A549 (cell line): ENCODE measurements at regions not wholly inside any gene's neighbourhood (a gene's known extent, or its start where the extent isn't known, plus 50 kb on each side); places are given as distances from the start of the nearest gene placed in this dataset.

Experiments
- ATAC-seq, 2 experiments: fragments of 200-7000 bp in 1 of 2; fragments of >200 bp in 1 of 2; cut with Nextera tagmentation in 1 of 2; cut with Tn5 transposase in 1 of 2; 3 replicates each; pipeline versions ENCODE4 v1.8.0 to v1.9.1; 2018 to 2020; ENCODE audit warnings: mild to moderate bottlenecking in 1 of 2, moderate library complexity in 1 of 2
- CTCF ChIA-PET: fragments of 300-600 bp; sonication (Branson Sonifier 250); formaldehyde crosslinking; extraction: SDS; loops from one replicate; lab custom pipeline; 2021; ENCODE audit warnings: antibody characterized with exemption, inconsistent platforms; lab: Yijun Ruan, JAX
- POLR2A ChIA-PET: fragments of 350-600 bp; formaldehyde crosslinking; extraction: SDS; loops from one replicate; lab custom pipeline; 2021; ENCODE audit warnings: antibody characterized with exemption, inconsistent platforms; lab: Yijun Ruan, JAX
- DNase-seq, 2 experiments: peaks; one replicate each; pipeline versions ENCODE4 v3.0.0 to v3.0.0-alpha.2; 2011 to 2016; ENCODE audit warnings: low read depth in 1 of 2, low spot score in 1 of 2
- FAIRE-seq: peaks from 2 replicates; lab custom pipeline; 2011; peaks lifted over from hg19 to GRCh38; lab: Jason Lieb, UNC
- H3K27ac ChIP-seq, 2 experiments: fragments of >200 bp; sonication (Bioruptor Twin); formaldehyde crosslinking; 3 replicates each; pipeline ENCODE4 v1.5.1; 2016 to 2017
- H3K4me1 ChIP-seq: fragments of >200 bp; sonication (Bioruptor Twin); formaldehyde crosslinking; 3 replicates; pipeline ENCODE4 v1.6.1; 2016
- H3K4me2 ChIP-seq: fragments of >200 bp; sonication (Bioruptor Twin); formaldehyde crosslinking; 3 replicates; pipeline ENCODE4 v1.6.1; 2016
- H3K4me3 ChIP-seq: fragments of >200 bp; sonication (Bioruptor Twin); formaldehyde crosslinking; 3 replicates; pipeline ENCODE4 v1.5.1; 2016
- H3K9me3 ChIP-seq: fragments of >200 bp; sonication (Bioruptor Twin); formaldehyde crosslinking; 3 replicates; pipeline ENCODE4 v1.6.1; 2016
- CBX2 ChIP-seq: fragments of 200-600 bp; sonication (generic); IDR thresholded peaks from 2 replicates; pipeline ENCODE4 v1.6.1; 2016; ENCODE audit warnings: low read depth, mild to moderate bottlenecking, borderline replicate concordance
- CBX8 ChIP-seq: fragments of 200-600 bp; sonication (generic); IDR thresholded peaks from 2 replicates; pipeline ENCODE4 v1.6.1; 2016
- CEBPB ChIP-seq, 2 experiments: fragments of >200 bp in 1 of 2; sonication (Bioruptor Twin) in 1 of 2; formaldehyde crosslinking in 1 of 2; IDR thresholded peaks; 2 replicates each; pipeline ENCODE4 v1.6.1; 2012 to 2016
- EHF ChIP-seq: fragments of 250-450 bp; sonication (Bioruptor Pico); IDR thresholded peaks from 2 replicates; pipeline ENCODE4 v1.5.0; 2020; ENCODE audit warnings: mild to moderate bottlenecking
- EP300 ChIP-seq, 2 experiments: fragments of >200 bp; sonication (Bioruptor Twin); formaldehyde crosslinking; IDR thresholded peaks; 2 replicates in 1 of 2; 3 replicates in 1 of 2; pipeline ENCODE4 v1.6.1; 2016 to 2017
- ESRRA ChIP-seq: fragments of 150-350 bp; IDR thresholded peaks from 2 replicates; pipeline ENCODE4 v1.6.1; 2014; ENCODE audit warnings: mild to moderate bottlenecking, low read length, borderline replicate concordance
- FOSB ChIP-seq: fragments of 250-450 bp; sonication (Bioruptor Pico); IDR thresholded peaks from 2 replicates; pipeline ENCODE4 v1.5.0; 2020; ENCODE audit warnings: mild to moderate bottlenecking, moderate library complexity
- FOXS1 ChIP-seq: fragments of 250-450 bp; sonication (Bioruptor Pico); IDR thresholded peaks from 2 replicates; pipeline ENCODE4 v1.5.0; 2020; ENCODE audit warnings: mild to moderate bottlenecking, moderate library complexity
- GATA3 ChIP-seq: IDR thresholded peaks from 2 replicates; pipeline ENCODE4 v1.6.1; 2012; ENCODE audit warnings: borderline replicate concordance
- HDAC2 ChIP-seq: fragments of 200-600 bp; sonication (generic); IDR thresholded peaks from 2 replicates; pipeline ENCODE4 v1.6.1; 2016
- HOXB5 ChIP-seq: fragments of 250-450 bp; sonication (Bioruptor Pico); IDR thresholded peaks from 2 replicates; pipeline ENCODE4 v1.5.0; 2020; ENCODE audit warnings: mild to moderate bottlenecking, moderate library complexity
- JUN ChIP-seq, 2 experiments: fragments of >200 bp; sonication (Bioruptor Twin); formaldehyde crosslinking; IDR thresholded peaks; 2 replicates in 1 of 2; 3 replicates in 1 of 2; pipeline ENCODE4 v1.6.1; 2016 to 2017
- JUNB ChIP-seq: fragments of >200 bp; sonication (Bioruptor Twin); formaldehyde crosslinking; IDR thresholded peaks from 2 replicates; pipeline ENCODE4 v1.6.1; 2016
- KDM1A ChIP-seq: fragments of 200-600 bp; sonication (generic); IDR thresholded peaks from 2 replicates; pipeline ENCODE4 v1.6.1; 2016; ENCODE audit warnings: low read depth, mild to moderate bottlenecking
- MYC ChIP-seq: IDR thresholded peaks from 2 replicates; pipeline ENCODE4 v1.6.1; 2012; ENCODE audit warnings: mild to moderate bottlenecking, inconsistent platforms, low read length, improper control_type of control experiment, borderline replicate concordance
- NR3C1 ChIP-seq: fragments of >200 bp; sonication (Bioruptor Twin); formaldehyde crosslinking; IDR thresholded peaks from 3 replicates; pipeline ENCODE4 v1.6.1; 2017
- POLR2A ChIP-seq: IDR thresholded peaks from 2 replicates; pipeline ENCODE4 v1.6.1; 2012; ENCODE audit warnings: mild to moderate bottlenecking, low read length
- RAD21 ChIP-seq, 2 experiments: fragments of >200 bp in 1 of 2; sonication (Bioruptor Twin) in 1 of 2; formaldehyde crosslinking in 1 of 2; IDR thresholded peaks in 1 of 2; conservative IDR thresholded peaks in 1 of 2; 2 replicates in 1 of 2; 3 replicates in 1 of 2; pipeline ENCODE4 v1.6.1; 2012 to 2018; ENCODE audit warnings: inconsistent platforms in 1 of 2
- RARB ChIP-seq: fragments of 250-450 bp; sonication (Bioruptor Pico); IDR thresholded peaks from 2 replicates; pipeline ENCODE4 v1.8.0; 2021; ENCODE audit warnings: mild to moderate bottlenecking, moderate library complexity
- RCOR1 ChIP-seq: fragments of 150-350 bp; IDR thresholded peaks from 2 replicates; pipeline ENCODE4 v1.6.1; 2014; ENCODE audit warnings: antibody characterized with exemption, low read length, low read depth
- RFX5 ChIP-seq: fragments of 450-650 bp; IDR thresholded peaks from 2 replicates; pipeline ENCODE4 v1.7.1; 2014; ENCODE audit warnings: antibody characterized with exemption, mild to moderate bottlenecking, moderate library complexity
- SMC3 ChIP-seq: fragments of >200 bp; sonication (Bioruptor Twin); formaldehyde crosslinking; IDR thresholded peaks from 3 replicates; pipeline ENCODE4 v1.6.1; 2018; ENCODE audit warnings: inconsistent platforms
- ZFP36 ChIP-seq: fragments of 450-650 bp; IDR thresholded peaks from 2 replicates; pipeline ENCODE4 v1.6.1; 2014; ENCODE audit warnings: borderline replicate concordance; ENCODE audit not compliant: partially characterized antibody
- ZSCAN20 ChIP-seq: fragments of 250-450 bp; sonication (Bioruptor Pico); IDR thresholded peaks from 2 replicates; pipeline ENCODE4 v1.8.0; 2022; ENCODE audit warnings: mild to moderate bottlenecking, moderate library complexity
- WGBS: methylation state at CpG from one replicate; pipeline ENCODE4 v1.1.6; 2017; ENCODE audit errors: missing lambda C conversion rate; 5-methylcytosine and 5-hydroxymethylcytosine counted together
- TF ChIP-seq, protein P1 (sequence below): fragments of 200-600 bp; sonication (generic); IDR thresholded peaks from 2 replicates; pipeline ENCODE4 v1.6.1; 2016; ENCODE audit warnings: antibody characterized with exemption, mild to moderate bottlenecking, moderate library complexity
- TF ChIP-seq, protein P2 (sequence below): fragments of >200 bp; sonication (Bioruptor Twin); formaldehyde crosslinking; IDR thresholded peaks from 3 replicates; pipeline ENCODE4 v1.6.1; 2016
- TF ChIP-seq, protein P3 (sequence below): fragments of 150-350 bp; IDR thresholded peaks from 2 replicates; pipeline ENCODE4 v1.6.1; 2014; ENCODE audit warnings: low read depth, mild to moderate bottlenecking, low read length
- TF ChIP-seq, protein P4 (sequence below): IDR thresholded peaks from 2 replicates; pipeline ENCODE4 v1.6.1; 2012
- TF ChIP-seq, protein P5 (sequence below): IDR thresholded peaks from 2 replicates; pipeline ENCODE4 v1.6.1; 2012

DNA sequence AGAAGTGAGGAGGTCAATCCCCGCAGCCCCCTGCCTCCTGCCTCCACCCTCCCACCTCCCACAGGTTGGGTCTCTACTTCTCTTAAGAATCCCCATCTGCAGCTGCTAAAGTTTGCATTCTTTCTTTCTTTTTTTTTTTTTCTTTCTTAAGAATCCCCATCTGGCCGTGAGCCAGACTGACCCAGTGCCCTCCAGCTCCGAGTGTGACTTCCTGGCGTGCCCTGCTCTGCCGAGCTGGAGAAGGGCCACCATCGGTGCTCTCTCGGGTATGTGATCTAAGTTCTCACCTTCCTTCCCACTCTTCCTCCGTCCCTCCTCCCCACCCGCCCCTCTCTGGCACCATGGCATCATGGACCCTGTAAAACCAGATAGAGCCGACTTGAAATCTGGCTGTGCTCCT is 66.7 kb upstream of the LMO1 start:
- H3K4me1 ChIP-seq = peaks cover 16% of the 10 kb centered on the region
- TF ChIP-seq FOXS1 (CRISPR knock-in tag) = no peak
- TF ChIP-seq CBX8 = no peak
- no peak for TF ChIP-seq RFX5
- TF ChIP-seq JUN (IDR thresholded peaks at IDR 0.05) = no peak
- TF ChIP-seq, protein P1, sequence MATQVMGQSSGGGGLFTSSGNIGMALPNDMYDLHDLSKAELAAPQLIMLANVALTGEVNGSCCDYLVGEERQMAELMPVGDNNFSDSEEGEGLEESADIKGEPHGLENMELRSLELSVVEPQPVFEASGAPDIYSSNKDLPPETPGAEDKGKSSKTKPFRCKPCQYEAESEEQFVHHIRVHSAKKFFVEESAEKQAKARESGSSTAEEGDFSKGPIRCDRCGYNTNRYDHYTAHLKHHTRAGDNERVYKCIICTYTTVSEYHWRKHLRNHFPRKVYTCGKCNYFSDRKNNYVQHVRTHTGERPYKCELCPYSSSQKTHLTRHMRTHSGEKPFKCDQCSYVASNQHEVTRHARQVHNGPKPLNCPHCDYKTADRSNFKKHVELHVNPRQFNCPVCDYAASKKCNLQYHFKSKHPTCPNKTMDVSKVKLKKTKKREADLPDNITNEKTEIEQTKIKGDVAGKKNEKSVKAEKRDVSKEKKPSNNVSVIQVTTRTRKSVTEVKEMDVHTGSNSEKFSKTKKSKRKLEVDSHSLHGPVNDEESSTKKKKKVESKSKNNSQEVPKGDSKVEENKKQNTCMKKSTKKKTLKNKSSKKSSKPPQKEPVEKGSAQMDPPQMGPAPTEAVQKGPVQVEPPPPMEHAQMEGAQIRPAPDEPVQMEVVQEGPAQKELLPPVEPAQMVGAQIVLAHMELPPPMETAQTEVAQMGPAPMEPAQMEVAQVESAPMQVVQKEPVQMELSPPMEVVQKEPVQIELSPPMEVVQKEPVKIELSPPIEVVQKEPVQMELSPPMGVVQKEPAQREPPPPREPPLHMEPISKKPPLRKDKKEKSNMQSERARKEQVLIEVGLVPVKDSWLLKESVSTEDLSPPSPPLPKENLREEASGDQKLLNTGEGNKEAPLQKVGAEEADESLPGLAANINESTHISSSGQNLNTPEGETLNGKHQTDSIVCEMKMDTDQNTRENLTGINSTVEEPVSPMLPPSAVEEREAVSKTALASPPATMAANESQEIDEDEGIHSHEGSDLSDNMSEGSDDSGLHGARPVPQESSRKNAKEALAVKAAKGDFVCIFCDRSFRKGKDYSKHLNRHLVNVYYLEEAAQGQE = no peak
- TF ChIP-seq ESRRA = no peak
- TF ChIP-seq RARB (CRISPR knock-in tag) = no peak
- TF ChIP-seq EHF = no peak
- TF ChIP-seq HDAC2 = no peak
- TF ChIP-seq SMC3 = no peak
- TF ChIP-seq HOXB5 (CRISPR knock-in tag) = no peak
- TF ChIP-seq FOSB (CRISPR knock-in tag) = no peak
- TF ChIP-seq CEBPB (IDR thresholded peaks at IDR 0.05) = no peak
- TF ChIP-seq, protein P2, sequence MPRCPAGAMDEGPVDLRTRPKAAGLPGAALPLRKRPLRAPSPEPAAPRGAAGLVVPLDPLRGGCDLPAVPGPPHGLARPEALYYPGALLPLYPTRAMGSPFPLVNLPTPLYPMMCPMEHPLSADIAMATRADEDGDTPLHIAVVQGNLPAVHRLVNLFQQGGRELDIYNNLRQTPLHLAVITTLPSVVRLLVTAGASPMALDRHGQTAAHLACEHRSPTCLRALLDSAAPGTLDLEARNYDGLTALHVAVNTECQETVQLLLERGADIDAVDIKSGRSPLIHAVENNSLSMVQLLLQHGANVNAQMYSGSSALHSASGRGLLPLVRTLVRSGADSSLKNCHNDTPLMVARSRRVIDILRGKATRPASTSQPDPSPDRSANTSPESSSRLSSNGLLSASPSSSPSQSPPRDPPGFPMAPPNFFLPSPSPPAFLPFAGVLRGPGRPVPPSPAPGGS = no peak
- TF ChIP-seq KDM1A = no peak
- FAIRE-seq (no peak), ATAC-seq (no peak), DNase-seq (no peak)
- H3K4me3 ChIP-seq = no peak overlapping the region
- no peaks in the 10 kb centered on the region for H3K9me3 ChIP-seq
- no peak overlapping the region for H3K27ac ChIP-seq
- ChIA-PET POLR2A (no interaction called here), CTCF (interaction anchor here (1.0 to 2.5 kb wide), 4 partner anchors 42 to 119 kb away, joined by 3 to 9 read pairs (median 4); partner anchors contain the start of gene LMO1)
- no peak overlapping the region for H3K4me2 ChIP-seq
- 80% methylated on average over 10 of the region's 10 CpGs for WGBS

DNA sequence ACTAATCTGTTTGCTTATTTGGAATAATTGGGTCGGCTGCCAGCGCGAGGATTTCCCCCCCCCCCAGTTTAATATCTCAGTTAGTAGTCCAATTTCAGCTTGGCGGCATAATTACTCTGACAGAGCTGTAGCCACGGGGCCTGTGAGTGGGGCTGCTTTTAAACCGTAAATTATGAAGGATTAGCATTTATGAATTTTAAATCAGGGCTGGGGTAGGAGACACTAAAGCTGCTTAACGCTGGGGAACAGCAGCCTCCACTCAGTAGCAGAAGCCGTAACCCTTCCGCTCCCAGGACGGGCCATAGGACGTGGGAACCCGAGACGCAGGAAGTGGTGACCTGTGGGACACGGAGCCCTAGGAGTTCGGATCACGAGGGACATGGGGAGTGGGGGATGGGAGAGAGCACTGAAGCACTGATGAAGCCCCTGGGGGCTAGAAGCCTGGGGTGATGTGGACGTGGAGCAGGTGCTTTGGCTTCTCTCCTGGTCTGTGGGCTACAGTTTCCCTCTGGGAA is 66.2 kb upstream of the LMO1 start:
- peaks cover 16% of the 10 kb centered on the region for H3K4me1 ChIP-seq
- ChIA-PET CTCF (interaction anchor here (0.6 to 2.9 kb wide), 13 partner anchors 10 to 414 kb away, joined by 3 to 20 read pairs (median 3); partner anchors contain the start of gene LMO1), POLR2A (no interaction called here)
- H3K4me3 ChIP-seq = no peak overlapping the region
- ATAC-seq = no peak
- H3K9me3 ChIP-seq = no peaks in the 10 kb centered on the region
- TF ChIP-seq, protein P3, sequence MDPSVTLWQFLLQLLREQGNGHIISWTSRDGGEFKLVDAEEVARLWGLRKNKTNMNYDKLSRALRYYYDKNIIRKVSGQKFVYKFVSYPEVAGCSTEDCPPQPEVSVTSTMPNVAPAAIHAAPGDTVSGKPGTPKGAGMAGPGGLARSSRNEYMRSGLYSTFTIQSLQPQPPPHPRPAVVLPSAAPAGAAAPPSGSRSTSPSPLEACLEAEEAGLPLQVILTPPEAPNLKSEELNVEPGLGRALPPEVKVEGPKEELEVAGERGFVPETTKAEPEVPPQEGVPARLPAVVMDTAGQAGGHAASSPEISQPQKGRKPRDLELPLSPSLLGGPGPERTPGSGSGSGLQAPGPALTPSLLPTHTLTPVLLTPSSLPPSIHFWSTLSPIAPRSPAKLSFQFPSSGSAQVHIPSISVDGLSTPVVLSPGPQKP = no peak
- TF ChIP-seq RAD21 (conservative IDR thresholded peaks at IDR 0.05 in 1 of 2, IDR thresholded peaks at IDR 0.05 in 1 of 2) (no peak), GATA3 (no peak), MYC (no peak), RCOR1 (no peak), NR3C1 (no peak), ZFP36 (no peak), JUNB (no peak), ZSCAN20 (no peak), CBX2 (no peak), EP300 (IDR thresholded peaks at IDR 0.05) (no peak), POLR2A (no peak), JUN (IDR thresholded peaks at IDR 0.05) (no peak)
- TF ChIP-seq, protein P4, sequence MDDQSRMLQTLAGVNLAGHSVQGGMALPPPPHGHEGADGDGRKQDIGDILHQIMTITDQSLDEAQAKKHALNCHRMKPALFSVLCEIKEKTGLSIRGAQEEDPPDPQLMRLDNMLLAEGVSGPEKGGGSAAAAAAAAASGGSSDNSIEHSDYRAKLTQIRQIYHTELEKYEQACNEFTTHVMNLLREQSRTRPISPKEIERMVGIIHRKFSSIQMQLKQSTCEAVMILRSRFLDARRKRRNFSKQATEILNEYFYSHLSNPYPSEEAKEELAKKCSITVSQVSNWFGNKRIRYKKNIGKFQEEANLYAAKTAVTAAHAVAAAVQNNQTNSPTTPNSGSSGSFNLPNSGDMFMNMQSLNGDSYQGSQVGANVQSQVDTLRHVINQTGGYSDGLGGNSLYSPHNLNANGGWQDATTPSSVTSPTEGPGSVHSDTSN = no peak
- TF ChIP-seq, protein P5, sequence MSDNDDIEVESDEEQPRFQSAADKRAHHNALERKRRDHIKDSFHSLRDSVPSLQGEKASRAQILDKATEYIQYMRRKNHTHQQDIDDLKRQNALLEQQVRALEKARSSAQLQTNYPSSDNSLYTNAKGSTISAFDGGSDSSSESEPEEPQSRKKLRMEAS = no peak
- no peak for DNase-seq
- H3K27ac ChIP-seq = no peak overlapping the region
- H3K4me2 ChIP-seq = no peak overlapping the region
- no peak for FAIRE-seq
- 88% methylated on average over 17 of the region's 17 CpGs for WGBS
